ENCODE measurements at regions not wholly inside any gene's neighbourhood (a gene's known extent, or its start where the extent isn't known, plus 50 kb on each side); places are given as distances from the start of the nearest gene placed in this dataset.

DNA sequence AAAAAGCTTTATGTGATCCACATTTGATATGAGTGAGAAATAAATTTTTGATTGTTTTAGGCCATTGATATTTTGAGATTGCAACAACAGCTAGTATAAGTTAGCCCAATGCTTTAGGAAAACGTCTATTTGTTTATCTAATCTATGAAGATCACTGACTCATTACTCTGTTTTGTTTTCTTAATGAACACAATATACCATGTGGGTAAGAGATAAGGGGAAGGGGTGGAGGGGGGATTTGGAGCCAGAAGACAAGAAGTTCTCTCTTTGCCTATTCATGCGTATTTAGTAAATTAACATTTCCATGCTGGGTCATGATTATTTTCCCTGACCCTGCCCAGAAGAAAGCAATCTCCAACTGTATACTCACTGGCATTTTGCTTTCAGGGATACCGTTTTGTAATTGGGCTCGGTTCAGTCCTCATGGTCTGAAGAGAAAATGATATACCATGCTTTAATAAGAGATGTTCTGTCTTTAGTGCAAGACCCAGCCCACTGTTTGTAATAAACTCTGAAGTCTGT is 359.5 kb upstream of the NPSR1 start:
- H3K27me3 ChIP-seq (ENCODE audit: low read depth, low read length), result no peaks in the 10 kb centered on the region
- H3K9ac ChIP-seq (ENCODE audit: low read length), result no peak overlapping the region
- H2AFZ ChIP-seq (ENCODE audit: low read depth, low read length), result no peak overlapping the region
- no peak overlapping the region for H3K4me2 ChIP-seq (ENCODE audit: low read length)
- no peaks in the 10 kb centered on the region for H3K4me1 ChIP-seq (ENCODE audit: low read length)
- H3K9me3 ChIP-seq (ENCODE audit: insufficient read depth, low read length), result no peaks in the 10 kb centered on the region
- no peaks in the 10 kb centered on the region for H4K20me1 ChIP-seq (ENCODE audit: insufficient read depth, low read length)
- TF ChIP-seq CTCF (IDR thresholded peaks at IDR 0.05; ENCODE audit: low read depth, low read length), result no peak
- no peak for TF ChIP-seq EZH2phosphoT487 (IDR thresholded peaks at IDR 0.05; ENCODE audit: low read depth)
- H3K27ac ChIP-seq (ENCODE audit: low read length), result no peak overlapping the region
- no peaks in the 10 kb centered on the region for H3K36me3 ChIP-seq (replicated peaks; ENCODE audit: low read depth, low read length)
- no peaks in the 10 kb centered on the region for H3K79me2 ChIP-seq (ENCODE audit: low read length)
- no peak overlapping the region for H3K4me3 ChIP-seq (ENCODE audit: low read length)

DNA sequence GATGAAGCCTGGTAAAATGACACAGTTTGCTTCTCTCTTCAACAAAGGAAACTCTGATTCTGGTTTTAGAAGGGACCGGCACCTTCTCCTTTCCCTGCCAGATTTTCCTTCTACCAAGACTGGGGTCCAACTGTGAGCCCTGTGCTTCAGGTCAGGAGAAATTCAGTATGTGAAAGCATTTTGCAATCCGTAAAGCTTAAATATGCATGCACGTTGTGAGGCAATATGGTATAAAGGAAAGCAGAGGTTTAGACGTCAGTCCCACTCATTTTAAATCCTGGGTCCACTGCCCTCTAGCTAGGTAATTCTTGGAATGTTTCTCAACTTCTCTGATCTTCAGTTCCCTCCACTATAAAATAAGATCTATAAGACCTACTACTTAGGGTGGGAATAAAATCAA is 359.0 kb upstream of the NPSR1 start:
- H3K9me3 ChIP-seq (ENCODE audit: insufficient read depth, low read length), result no peaks in the 10 kb centered on the region
- TF ChIP-seq CTCF (IDR thresholded peaks at IDR 0.05; ENCODE audit: low read depth, low read length), result no peak
- no peak for TF ChIP-seq EZH2phosphoT487 (IDR thresholded peaks at IDR 0.05; ENCODE audit: low read depth)
- no peak overlapping the region for H3K4me3 ChIP-seq (ENCODE audit: low read length)
- no peaks in the 10 kb centered on the region for H4K20me1 ChIP-seq (ENCODE audit: insufficient read depth, low read length)
- no peak overlapping the region for H3K4me2 ChIP-seq (ENCODE audit: low read length)
- H3K4me1 ChIP-seq (ENCODE audit: low read length), result no peaks in the 10 kb centered on the region
- H3K9ac ChIP-seq (ENCODE audit: low read length), result no peak overlapping the region
- no peak overlapping the region for H3K27ac ChIP-seq (ENCODE audit: low read length)
- no peak overlapping the region for H2AFZ ChIP-seq (ENCODE audit: low read depth, low read length)
- H3K27me3 ChIP-seq (ENCODE audit: low read depth, low read length), result no peaks in the 10 kb centered on the region
- H3K36me3 ChIP-seq (replicated peaks; ENCODE audit: low read depth, low read length), result no peaks in the 10 kb centered on the region
- no peaks in the 10 kb centered on the region for H3K79me2 ChIP-seq (ENCODE audit: low read length)

GRCh38 chr7:34307540-34307939 is 350.5 kb upstream of the NPSR1 start:
- no peak overlapping the region for H3K27ac ChIP-seq (ENCODE audit: low read length)
- TF ChIP-seq CTCF (IDR thresholded peaks at IDR 0.05; ENCODE audit: low read depth, low read length), result no peak
- no peak for TF ChIP-seq EZH2phosphoT487 (IDR thresholded peaks at IDR 0.05; ENCODE audit: low read depth)
- H3K9ac ChIP-seq (ENCODE audit: low read length), result no peak overlapping the region

DNA sequence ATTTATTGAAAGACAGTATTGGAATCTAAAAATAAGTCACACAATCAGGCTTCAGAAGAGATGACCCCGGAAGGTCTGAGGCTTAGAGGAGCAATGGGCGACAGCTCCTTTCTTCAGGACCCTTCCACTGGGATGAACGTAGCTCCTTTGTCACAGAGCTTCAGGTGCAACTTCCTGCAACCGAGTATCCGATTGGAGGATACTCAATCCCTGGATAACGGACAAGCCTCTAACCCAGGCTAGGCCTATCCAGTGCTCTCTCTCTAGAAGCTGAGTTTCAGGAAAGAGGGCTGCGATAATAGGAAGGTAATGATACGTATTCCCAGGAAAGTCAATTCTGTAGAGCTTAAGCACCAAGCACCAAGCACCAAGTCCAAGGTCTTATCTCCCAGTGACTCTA is 349.4 kb upstream of the NPSR1 start:
- no peak overlapping the region for H2AFZ ChIP-seq (ENCODE audit: low read depth, low read length)

More at GRCh38 chr7:34307540-34307939, 350.5 kb upstream of the NPSR1 start:
- no peak overlapping the region for H3K4me3 ChIP-seq (ENCODE audit: low read length)
- H2AFZ ChIP-seq (ENCODE audit: low read depth, low read length), result no peak overlapping the region
- H3K27me3 ChIP-seq (ENCODE audit: low read depth, low read length), result no peaks in the 10 kb centered on the region
- H3K79me2 ChIP-seq (ENCODE audit: low read length), result no peaks in the 10 kb centered on the region
- H3K36me3 ChIP-seq (replicated peaks; ENCODE audit: low read depth, low read length), result no peaks in the 10 kb centered on the region
- no peaks in the 10 kb centered on the region for H3K4me1 ChIP-seq (ENCODE audit: low read length)
- peaks cover 7% of the 10 kb centered on the region; the same call in 1 of the 2 replicates for H3K9me3 ChIP-seq (ENCODE audit: insufficient read depth, low read length)
- no peak overlapping the region for H3K4me2 ChIP-seq (ENCODE audit: low read length)
- H4K20me1 ChIP-seq (ENCODE audit: insufficient read depth, low read length), result no peaks in the 10 kb centered on the region

More for the DNA sequence above, 349.4 kb upstream of the NPSR1 start:
- Histone ChIP-seq H3K27me3 (ENCODE audit: low read depth, low read length) (no peaks in the 10 kb centered on the region), H3K36me3 (replicated peaks; ENCODE audit: low read depth, low read length) (no peaks in the 10 kb centered on the region), H3K79me2 (ENCODE audit: low read length) (no peaks in the 10 kb centered on the region), H3K4me3 (ENCODE audit: low read length) (no peak overlapping the region), H3K4me2 (ENCODE audit: low read length) (no peak overlapping the region), H3K9me3 (ENCODE audit: insufficient read depth, low read length) (peaks cover 9% of the 10 kb centered on the region; the same call in 1 of the 2 replicates), H3K9ac (ENCODE audit: low read length) (no peak overlapping the region), H3K4me1 (ENCODE audit: low read length) (no peaks in the 10 kb centered on the region), H4K20me1 (ENCODE audit: insufficient read depth, low read length) (no peaks in the 10 kb centered on the region), H3K27ac (ENCODE audit: low read length) (no peak overlapping the region)
- TF ChIP-seq EZH2phosphoT487 (IDR thresholded peaks at IDR 0.05; ENCODE audit: low read depth) (no peak), CTCF (IDR thresholded peaks at IDR 0.05; ENCODE audit: low read depth, low read length) (no peak)
